ENCODE measurements at regions not wholly inside any gene's neighbourhood (a gene's known extent, or its start where the extent isn't known, plus 50 kb on each side); places are given as distances from the start of the nearest gene placed in this dataset.

DNA sequence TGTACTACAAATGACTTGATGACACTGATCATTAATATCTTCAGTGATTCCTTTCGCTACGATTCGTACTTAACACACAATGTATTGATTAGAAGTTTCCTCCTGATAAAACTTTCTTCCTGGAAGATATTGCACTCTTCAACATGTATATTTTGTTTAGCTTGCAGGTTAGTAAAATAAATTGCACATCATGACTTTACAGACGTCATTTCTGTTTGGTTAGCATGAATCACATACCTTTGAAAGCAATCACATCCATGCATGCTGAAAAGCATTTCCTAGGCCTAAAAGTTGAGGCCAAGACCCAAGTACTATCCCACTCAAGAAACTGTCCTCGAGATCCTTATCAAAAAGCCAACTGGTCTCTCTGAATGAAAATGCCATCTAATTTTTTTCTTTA is 1841.0 kb upstream of the PCDH7 start:
- Histone ChIP-seq H4K20me1 (ENCODE audit: insufficient read depth) (no peaks in the 10 kb centered on the region), H3K9me2 (ENCODE audit: insufficient read depth) (no peaks in the 10 kb centered on the region; the same call in 1 of the 2 replicates), H3K36me3 (ENCODE audit: low read depth) (no peaks in the 10 kb centered on the region), H3K79me2 (ENCODE audit: low read depth) (no peaks in the 10 kb centered on the region), H3F3A (ENCODE audit: insufficient read depth, low read depth) (no peaks in the 10 kb centered on the region), H3K9me3 (ENCODE audit: insufficient read depth, low read depth) (no peaks in the 10 kb centered on the region), H3K4me1 (replicated peaks; ENCODE audit: insufficient read depth) (no peaks in the 10 kb centered on the region), H3K4me2 (no peak overlapping the region), H3K27ac (no peak overlapping the region), H3K27me3 (ENCODE audit: insufficient read depth, low read depth) (no peaks in the 10 kb centered on the region), H3K4me3 (no peak overlapping the region), H2AFZ (no peak overlapping the region)
- POLR2A ChIA-PET (ENCODE audit: unreplicated experiment): interaction anchor here (0.6 kb wide), 1 partner anchor 1522 kb away, joined by 3 read pairs; no protein-coding TSS in a partner anchor
- CTCF ChIA-PET: no interaction called here
- no peak for DNase-seq
- intact Hi-C loops (cut with micrococcal nuclease; ENCODE audit: unreplicated experiment): no loop called here
- no TSS peak for BruUV-seq (replicated peaks)
- no peak for TF ChIP-seq EZH2 (IDR thresholded peaks at IDR 0.05; ENCODE audit: low read depth)
- TF ChIP-seq, protein P1, sequence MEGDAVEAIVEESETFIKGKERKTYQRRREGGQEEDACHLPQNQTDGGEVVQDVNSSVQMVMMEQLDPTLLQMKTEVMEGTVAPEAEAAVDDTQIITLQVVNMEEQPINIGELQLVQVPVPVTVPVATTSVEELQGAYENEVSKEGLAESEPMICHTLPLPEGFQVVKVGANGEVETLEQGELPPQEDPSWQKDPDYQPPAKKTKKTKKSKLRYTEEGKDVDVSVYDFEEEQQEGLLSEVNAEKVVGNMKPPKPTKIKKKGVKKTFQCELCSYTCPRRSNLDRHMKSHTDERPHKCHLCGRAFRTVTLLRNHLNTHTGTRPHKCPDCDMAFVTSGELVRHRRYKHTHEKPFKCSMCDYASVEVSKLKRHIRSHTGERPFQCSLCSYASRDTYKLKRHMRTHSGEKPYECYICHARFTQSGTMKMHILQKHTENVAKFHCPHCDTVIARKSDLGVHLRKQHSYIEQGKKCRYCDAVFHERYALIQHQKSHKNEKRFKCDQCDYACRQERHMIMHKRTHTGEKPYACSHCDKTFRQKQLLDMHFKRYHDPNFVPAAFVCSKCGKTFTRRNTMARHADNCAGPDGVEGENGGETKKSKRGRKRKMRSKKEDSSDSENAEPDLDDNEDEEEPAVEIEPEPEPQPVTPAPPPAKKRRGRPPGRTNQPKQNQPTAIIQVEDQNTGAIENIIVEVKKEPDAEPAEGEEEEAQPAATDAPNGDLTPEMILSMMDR (conservative IDR thresholded peaks at IDR 0.05): no peak

DNA sequence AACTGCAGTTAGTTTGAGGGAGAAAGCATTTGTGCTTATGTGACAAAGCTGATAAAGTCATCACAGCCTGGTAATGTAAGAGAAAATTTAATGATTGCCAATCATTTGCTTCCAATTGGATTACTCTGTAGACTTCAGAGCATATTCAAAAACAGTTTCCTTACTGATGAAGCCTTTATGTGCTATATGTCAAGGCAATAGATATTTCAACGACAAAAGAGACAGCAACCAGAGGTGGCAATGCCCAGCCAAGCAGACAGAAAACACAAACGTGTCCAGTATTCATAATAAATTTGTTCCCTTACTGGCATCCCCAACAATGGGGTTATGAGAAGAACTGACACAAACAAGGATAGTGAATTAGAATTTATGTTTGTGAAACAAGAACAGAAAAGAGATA is 1840.3 kb upstream of the PCDH7 start:
- Histone ChIP-seq H3K9me3 (ENCODE audit: insufficient read depth, low read depth) (no peaks in the 10 kb centered on the region), H3K36me3 (ENCODE audit: low read depth) (no peaks in the 10 kb centered on the region), H2AFZ (no peak overlapping the region), H3K9me2 (ENCODE audit: insufficient read depth) (no peaks in the 10 kb centered on the region; the same call in 1 of the 2 replicates), H3F3A (ENCODE audit: insufficient read depth, low read depth) (no peaks in the 10 kb centered on the region), H3K79me2 (ENCODE audit: low read depth) (no peaks in the 10 kb centered on the region), H3K4me1 (replicated peaks; ENCODE audit: insufficient read depth) (no peaks in the 10 kb centered on the region), H3K4me2 (no peak overlapping the region), H3K4me3 (no peak overlapping the region), H3K27me3 (ENCODE audit: insufficient read depth, low read depth) (no peaks in the 10 kb centered on the region), H4K20me1 (ENCODE audit: insufficient read depth) (no peaks in the 10 kb centered on the region), H3K27ac (no peak overlapping the region)
- intact Hi-C loops (cut with micrococcal nuclease; ENCODE audit: unreplicated experiment): no loop called here
- BruUV-seq (replicated peaks): no TSS peak
- ChIA-PET POLR2A (ENCODE audit: unreplicated experiment) (no interaction called here), CTCF (no interaction called here)
- no peak for TF ChIP-seq EZH2 (IDR thresholded peaks at IDR 0.05; ENCODE audit: low read depth)
- TF ChIP-seq, protein P1 (conservative IDR thresholded peaks at IDR 0.05): no peak
- no peak for DNase-seq

DNA sequence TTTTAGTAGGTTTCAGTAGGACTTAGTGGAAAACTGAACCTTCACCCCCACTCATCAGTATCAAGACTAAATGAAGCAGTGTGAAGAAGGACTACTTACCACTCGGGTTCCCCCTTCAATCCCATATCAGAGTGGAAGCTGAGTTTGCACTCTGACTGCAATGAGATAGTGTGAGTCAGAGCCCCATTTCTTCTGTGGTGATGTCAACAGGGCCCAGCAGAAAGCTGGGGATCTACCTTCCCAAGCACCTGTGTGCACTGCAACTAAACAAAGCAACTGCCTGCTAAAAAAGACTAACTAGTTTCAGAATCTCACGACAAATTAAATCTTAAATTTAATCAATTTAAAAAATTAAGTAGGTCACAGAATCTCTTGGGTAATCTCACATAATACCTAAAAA is 1837.0 kb upstream of the PCDH7 start:
- H3K27ac ChIP-seq: no peak overlapping the region
- no peaks in the 10 kb centered on the region for H3K4me1 ChIP-seq (replicated peaks; ENCODE audit: insufficient read depth)
- H3F3A ChIP-seq (ENCODE audit: insufficient read depth, low read depth): no peaks in the 10 kb centered on the region
- H3K36me3 ChIP-seq (ENCODE audit: low read depth): no peaks in the 10 kb centered on the region
- no peak overlapping the region for H3K4me2 ChIP-seq
- no peaks in the 10 kb centered on the region for H3K27me3 ChIP-seq (ENCODE audit: insufficient read depth, low read depth)
- intact Hi-C loops (cut with micrococcal nuclease; ENCODE audit: unreplicated experiment): no loop called here
- POLR2A ChIA-PET (ENCODE audit: unreplicated experiment): no interaction called here
- DNase-seq: no peak
- H3K79me2 ChIP-seq (ENCODE audit: low read depth): no peaks in the 10 kb centered on the region
- no peak for TF ChIP-seq EZH2 (IDR thresholded peaks at IDR 0.05; ENCODE audit: low read depth)
- TF ChIP-seq, protein P1 (conservative IDR thresholded peaks at IDR 0.05): no peak
- no peaks in the 10 kb centered on the region for H4K20me1 ChIP-seq (ENCODE audit: insufficient read depth)
- H2AFZ ChIP-seq: no peak overlapping the region
- no peak overlapping the region for H3K4me3 ChIP-seq
- CTCF ChIA-PET: no interaction called here
- no peaks in the 10 kb centered on the region for H3K9me3 ChIP-seq (ENCODE audit: insufficient read depth, low read depth)
- H3K9me2 ChIP-seq (ENCODE audit: insufficient read depth): no peaks in the 10 kb centered on the region; the same call in 1 of the 2 replicates
- no TSS peak for BruUV-seq (replicated peaks)
